Inflammatory macrophage (primary cell): ENCODE measurements at regions not wholly inside any gene's neighbourhood (a gene's known extent, or its start where the extent isn't known, plus 50 kb on each side); places are given as distances from the start of the nearest gene placed in this dataset.
A peak's percentile ranks its signal among the peaks of the same experiment; 100 is the strongest.

Experiments used
- DNase-seq, 2 donors: peaks; one replicate each; pipeline ENCODE4 v3.0.0-alpha.2; 2020 to 2022

DNA sequence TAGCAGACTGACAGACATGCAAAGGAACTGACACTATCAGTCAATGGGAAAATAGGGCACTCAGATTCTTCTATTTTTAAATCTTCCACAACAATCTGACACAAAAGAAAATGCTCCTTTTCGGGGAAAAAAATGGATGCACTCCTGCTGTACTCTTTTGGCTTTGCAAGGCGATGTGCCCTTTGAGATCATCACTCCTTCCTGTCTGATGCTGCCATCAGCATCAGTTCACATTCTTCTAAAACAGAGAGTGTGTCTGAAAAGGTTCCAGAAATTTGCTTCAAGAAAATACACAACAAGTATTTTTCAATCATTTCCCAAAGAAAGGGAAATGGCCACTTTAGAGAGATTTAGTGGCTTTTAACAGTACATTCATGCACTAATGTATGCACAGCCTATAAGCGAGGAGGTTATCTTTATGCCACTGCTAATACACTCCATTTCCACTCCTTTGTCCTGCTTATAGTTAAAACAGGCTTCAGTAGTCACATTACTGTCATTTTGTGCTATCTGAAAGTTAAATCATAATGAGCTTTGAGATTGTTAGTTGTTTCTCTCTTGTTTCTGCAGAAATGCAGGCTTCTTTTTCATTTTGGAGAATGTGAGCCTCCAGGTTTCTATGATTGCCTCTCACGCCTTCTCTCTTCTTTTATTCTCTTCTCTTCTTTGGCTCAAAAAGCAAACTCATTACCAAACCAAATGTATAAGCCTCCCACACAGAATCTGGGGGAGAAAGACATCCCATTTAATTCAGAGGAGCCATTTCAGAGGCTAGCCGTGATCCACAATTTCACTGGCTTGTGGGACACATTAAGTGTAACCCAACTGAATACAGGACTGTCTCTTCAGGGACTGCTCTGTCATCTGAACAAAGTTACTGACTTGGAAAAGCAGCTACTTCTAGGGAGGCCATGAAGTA lies 110.9 kb upstream of the CCDC196 start:
- DNase-seq = no peak

DNA sequence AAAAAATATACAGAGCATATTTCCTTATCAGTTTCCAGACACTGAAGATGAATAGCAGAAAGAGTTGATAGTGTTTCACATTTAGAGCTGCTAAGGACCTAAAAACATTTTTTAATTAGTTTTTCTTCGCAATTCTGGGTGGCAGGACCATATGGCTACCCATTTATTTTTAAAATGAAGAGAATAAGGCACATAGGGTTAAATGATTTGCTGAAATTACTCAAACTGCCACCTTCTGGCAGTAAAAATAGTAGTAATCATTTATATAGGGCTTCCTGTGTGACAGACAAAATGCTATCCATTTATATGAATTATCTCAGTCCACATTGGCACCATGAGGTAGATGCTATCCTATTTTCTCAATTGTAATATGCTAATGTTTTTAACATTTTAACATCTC lies 108.6 kb upstream of the CCDC196 start:
- DNase-seq = no peak

- DNase-seq = no peak
Observed at GRCh38 chr14:66378712-66379505, 107.3 kb upstream of the CCDC196 start.

DNA sequence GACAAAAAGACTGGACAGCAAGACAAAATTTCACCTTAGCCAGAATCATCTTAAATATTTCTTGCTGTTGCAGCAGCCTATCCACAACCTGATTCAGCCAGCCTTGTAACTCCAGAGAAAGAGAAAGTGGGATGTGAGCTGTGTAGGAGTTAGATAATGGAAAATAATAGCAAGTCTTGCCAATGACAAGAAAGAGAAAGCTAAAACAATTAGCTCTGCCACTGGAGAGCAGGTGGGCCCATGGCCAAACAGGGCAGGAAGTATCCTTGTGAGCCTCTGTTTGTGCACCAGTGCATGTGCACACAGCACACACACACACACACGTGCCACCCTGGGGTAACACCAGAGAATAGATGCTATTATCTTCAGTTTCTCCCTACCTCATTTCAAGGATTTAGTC lies 106.0 kb upstream of the CCDC196 start:
- no peak for DNase-seq

DNA sequence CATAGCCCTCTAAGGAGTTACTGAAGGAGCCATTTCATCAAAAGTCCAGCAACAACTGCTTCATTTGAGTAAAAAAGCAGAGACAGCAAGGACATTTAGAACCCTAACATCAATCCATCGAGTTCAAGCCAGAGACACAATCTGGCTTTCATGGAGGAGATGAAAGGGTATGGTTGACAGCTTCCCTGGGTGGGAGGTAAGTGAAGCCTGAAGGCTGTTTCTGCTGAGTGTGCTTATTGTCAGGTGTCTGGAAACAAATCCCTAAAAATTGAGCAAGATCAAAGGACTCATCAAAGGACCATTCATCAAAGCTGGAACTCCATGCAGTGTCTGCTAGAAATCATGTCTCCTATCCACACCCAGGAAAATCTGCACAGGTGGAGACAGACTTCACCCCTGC lies 104.4 kb upstream of the CCDC196 start:
- DNase-seq = no peak

GRCh38 chr14:66383257-66383656 lies 102.9 kb upstream of the CCDC196 start:
- no peak for DNase-seq

DNA sequence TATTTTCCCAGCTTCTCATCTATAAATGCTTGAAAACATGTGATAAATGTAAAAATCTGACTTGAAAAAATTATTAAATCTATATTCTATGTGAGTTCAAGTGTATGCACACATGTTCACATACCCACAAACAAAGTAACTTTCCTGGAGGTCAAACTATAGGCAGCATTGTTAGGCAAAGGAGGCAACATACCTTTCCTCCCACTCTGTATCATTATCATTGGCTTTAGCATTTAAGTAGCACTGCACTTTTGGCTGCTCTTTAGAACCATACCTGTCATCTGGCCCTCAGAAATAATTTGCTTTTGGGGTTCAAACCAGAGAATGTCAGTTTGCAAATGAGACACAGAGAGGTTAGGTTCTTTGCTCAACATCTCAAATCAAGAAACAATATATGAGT lies 102.4 kb upstream of the CCDC196 start:
- DNase-seq = no peak

GRCh38 chr14:66388516-66388915 lies 97.7 kb upstream of the CCDC196 start:
- no peak for DNase-seq

GRCh38 chr14:66389481-66389880 lies 96.7 kb upstream of the CCDC196 start:
- no peak for DNase-seq

DNA sequence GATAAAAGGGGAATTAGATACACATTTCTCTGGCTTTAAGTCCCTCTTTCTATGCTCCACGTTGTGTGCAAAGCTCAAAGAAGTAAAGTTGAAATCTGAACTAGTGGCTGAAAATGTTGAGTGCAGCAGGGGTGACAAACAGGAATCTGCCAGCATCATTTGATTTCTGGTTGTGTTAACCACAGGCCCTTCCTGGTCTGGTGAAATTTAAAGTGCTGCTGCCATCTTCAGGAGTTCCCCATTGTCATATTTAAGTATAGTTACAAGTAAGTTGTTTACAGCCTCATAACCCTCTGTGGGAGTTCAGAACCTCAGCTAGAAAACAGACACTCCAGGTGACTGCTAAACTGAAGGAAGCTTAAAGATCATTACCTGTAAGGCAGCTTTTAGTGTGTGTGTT lies 90.9 kb upstream of the CCDC196 start:
- no peak for DNase-seq

- no peak for DNase-seq
Observed at GRCh38 chr14:66396164-66396563, 90.0 kb upstream of the CCDC196 start.

DNA sequence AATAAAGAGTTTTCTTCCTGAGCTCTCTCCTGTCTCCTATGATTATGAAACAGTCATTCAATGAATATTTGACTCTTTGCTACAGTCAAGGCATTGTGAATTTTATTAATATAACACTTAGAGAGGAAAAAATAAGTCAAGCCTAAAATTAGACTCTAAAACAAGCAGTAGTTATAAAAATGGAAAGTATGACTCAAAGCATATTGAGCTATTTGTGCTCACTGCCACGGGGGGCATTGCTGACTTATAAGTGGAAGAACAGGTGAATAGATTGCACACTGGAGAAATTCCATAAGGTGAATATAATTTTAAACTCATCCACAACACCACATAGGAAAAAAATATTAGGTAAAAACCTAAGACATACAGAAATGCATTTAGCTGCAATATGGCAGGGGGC lies 87.7 kb upstream of the CCDC196 start:
- no peak for DNase-seq

DNA sequence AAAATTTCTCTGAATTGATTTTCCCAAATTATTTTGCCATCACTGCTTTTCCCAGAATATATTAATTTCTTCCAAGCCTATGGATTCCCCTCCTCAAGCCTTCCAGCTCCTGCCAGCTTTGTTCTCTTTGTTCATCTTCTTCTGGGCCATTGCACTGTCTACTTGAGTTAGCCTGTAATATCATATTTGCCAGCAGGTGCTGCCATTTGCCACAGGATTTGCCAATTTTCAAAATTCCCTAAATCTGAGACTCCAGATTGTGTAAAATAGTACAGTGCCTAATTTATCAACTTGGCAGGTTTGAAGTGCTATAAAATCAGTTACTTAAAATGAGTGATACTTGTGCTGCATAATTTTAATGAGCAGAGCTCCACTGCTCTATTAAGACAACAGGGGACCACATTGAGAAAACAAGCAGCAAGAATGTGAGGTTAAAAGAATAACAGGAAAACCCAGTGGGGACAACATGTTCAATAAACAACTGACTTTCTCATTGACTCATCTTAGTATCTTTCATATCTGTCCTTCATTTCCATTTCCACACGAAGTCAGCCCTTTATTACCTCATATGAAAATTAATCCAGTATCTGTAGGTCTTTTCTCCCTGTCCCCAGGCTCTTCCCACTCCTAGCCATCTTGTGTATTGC lies 84.6 kb upstream of the CCDC196 start:
- DNase-seq = no peak

DNA sequence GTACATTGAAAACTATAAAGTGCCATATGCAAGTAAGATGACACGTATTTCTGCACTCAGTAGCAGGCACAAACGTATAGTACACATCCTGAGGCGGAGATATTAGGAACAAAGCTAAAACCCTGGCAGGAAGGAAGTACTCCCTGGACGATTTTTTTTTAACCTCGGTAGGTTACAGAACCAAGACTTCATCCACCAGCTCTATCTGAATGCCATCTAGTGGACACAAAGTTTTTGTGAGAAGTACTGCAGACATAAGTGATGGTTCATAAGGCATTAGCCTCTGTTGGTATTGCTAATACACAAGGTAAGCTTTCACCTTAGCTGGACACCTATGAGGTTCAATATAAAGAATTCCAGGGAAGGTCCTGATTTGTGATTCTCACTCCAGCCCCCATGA lies 83.0 kb upstream of the CCDC196 start:
- peak; percentile 19 to 22 for DNase-seq

- no peak for DNase-seq
Observed at GRCh38 chr14:66404051-66404545, 82.1 kb upstream of the CCDC196 start.

DNA sequence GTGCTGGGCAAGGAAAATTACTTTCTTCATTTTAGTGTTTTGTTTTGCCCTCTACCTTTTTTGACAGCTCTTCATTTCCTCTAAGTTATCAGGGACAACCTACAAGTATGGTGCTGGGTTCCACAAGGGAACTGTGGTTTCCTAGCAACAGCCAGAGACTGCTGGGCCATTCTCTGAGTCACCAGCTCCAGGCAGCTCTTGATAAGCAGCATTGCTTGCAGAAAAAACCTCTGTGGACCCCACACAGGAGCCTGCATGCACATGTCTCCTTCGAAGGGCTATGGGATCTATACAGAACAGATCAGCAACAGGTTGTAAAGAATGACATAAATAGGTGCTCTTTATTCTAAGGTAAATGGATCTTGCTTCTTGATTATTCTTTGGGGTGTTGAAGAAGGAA lies 81.0 kb upstream of the CCDC196 start:
- no peak for DNase-seq

- no peak for DNase-seq
Observed at GRCh38 chr14:66413901-66414300, 72.3 kb upstream of the CCDC196 start.

DNA sequence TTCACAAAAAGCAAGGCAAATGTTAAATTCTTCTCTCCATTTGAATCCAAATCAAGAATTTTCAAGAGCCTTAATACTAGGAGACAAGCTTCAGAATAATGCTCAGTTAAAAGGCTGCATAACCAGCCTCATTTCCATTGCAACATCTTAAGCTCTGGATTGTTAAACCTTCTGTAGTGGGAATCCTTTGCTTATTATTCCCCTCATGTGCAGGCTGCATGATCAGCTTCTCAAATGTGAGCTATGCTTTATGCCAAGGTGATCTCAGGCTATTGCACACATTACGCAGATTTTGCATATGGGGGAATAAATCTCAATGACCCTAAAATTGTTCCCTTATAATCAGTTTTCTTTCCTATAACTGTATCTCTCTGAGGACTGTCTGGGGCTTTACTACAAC lies 71.7 kb upstream of the CCDC196 start:
- no peak for DNase-seq

DNA sequence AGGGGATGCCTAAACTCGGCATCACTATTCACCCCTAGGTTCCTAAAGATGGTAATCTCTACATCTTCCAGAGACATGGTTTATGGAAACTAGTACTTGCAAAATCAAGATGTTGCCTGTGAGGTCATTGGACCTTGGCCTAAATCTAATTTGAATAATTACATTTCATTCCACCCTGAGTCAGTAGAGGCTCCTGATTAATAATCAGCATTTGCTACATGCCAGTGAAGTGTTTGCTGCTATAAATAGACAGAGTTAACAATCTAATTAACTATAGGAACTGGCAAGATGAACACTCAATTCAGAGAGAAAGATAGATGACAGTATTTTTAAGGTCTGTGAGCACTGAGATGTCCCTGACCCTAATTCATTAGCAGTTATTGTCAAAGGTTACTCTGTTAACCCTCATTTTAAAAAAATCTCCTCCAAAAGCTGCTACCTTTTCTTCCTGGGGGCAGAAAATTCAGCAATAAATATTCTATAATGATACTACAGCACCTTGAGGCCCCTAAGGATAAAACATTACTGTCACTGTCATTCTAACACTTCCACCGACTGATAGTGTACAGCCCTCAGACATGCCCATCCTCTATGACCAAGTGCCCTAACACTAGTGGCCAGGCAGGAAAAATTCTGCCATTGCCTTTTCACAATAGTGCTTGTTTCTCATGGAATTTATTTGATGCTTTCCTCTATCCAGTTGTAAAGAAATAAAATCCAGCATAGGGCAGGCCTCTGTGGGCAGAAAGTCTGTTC lies 65.7 kb upstream of the CCDC196 start:
- DNase-seq = no peak

DNA sequence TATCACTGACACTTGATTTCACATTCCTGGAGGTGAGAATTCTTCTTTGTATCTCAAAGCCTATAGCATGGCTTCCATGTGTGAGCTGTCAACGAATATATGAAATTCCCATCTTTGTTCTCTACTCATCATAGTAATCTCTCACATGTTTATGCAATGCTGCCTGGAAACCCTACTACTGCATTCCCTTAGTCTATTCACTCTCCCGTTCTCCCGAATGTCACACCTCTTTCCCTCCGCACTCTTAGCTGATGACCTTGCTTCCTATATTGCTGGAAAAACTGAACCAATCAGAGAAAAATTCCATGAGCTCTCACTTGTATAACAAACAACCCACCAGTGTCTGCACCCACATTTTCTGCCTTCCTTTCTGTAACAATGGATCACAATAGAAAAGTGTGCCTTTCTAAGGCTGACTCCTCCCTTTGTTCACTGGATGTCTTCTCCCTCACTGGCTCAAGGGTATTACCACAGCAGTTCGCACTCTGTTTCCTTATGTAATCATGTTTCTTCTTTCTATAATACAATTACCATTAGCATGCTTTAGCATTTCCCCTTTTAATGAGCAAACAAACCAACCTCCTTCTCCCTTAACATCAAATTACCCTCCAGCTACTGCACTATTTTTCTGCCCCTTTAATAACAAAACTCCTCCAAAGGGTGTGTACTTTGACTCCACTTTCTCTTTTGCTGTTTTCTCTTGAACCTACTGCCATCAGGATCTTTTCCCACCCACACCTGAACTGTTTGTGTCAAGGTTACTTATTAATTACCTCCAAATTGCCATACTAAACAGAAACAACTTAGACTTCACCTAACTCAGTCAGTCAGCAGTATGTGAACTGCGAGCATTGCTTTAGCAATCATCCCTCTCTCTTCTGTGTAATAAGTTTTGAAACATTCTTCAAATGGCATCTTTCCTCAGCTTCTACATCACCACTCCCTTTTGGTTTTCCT lies 63.9 kb upstream of the CCDC196 start:
- DNase-seq = no peak

- DNase-seq = no peak
Observed at GRCh38 chr14:66425402-66425801, 60.8 kb upstream of the CCDC196 start.
